HepG2 (cell line): ENCODE measurements at regions not wholly inside any gene's neighbourhood (a gene's known extent, or its start where the extent isn't known, plus 50 kb on each side); places are given as distances from the start of the nearest gene placed in this dataset.

ENCODE experiments used
- HNRNPK ChIP-seq: fragments of 200-400 bp; formaldehyde crosslinking; IDR thresholded peaks from 2 replicates; pipeline ENCODE4 v1.6.1; 2018; ENCODE audit warnings: low read length, low read depth, moderate library complexity, mild to moderate bottlenecking; ENCODE audit not compliant: poor library complexity, severe bottlenecking
- KDM5A ChIP-seq: fragments of 200-600 bp; sonication (generic); IDR thresholded peaks from 2 replicates; pipeline ENCODE4 v1.7.0; 2018; ENCODE audit warnings: antibody characterized with exemption, mild to moderate bottlenecking, low read length, borderline replicate concordance
- NR1H2 ChIP-seq: sonication (generic); formaldehyde crosslinking; IDR thresholded peaks from 2 replicates; pipeline ENCODE4 v1.8.1; 2022; ENCODE audit warnings: low read depth, missing genetic modification reagents, borderline replicate concordance
- RFX5 ChIP-seq: IDR thresholded peaks from 2 replicates; pipeline ENCODE4 v1.6.1; 2011; ENCODE audit warnings: low read depth, low read length, improper control_type of control experiment
- XBP1 ChIP-seq: sonication (generic); formaldehyde crosslinking; IDR thresholded peaks from 2 replicates; pipeline ENCODE4 v1.5.0; 2020; ENCODE audit warnings: missing genetic modification reagents
- ZNF510 ChIP-seq: sonication (generic); formaldehyde crosslinking; IDR thresholded peaks from 2 replicates; pipeline ENCODE4 v1.4.0; 2020; ENCODE audit warnings: low read depth, mild to moderate bottlenecking, missing genetic modification reagents
- ZNF790 ChIP-seq: sonication (generic); formaldehyde crosslinking; IDR thresholded peaks from 2 replicates; pipeline ENCODE4 v1.8.0; 2022; ENCODE audit warnings: missing genetic modification reagents, mild to moderate bottlenecking, borderline replicate concordance
- TF ChIP-seq, protein P1 (sequence below), 2 experiments: sonication (generic) in 1 of 2; formaldehyde crosslinking in 1 of 2; IDR thresholded peaks; 2 replicates each; pipeline versions ENCODE4 v1.5.1 to v1.6.1; 2011 to 2020; ENCODE audit warnings: borderline replicate concordance in 1 of 2, low read depth in 1 of 2, low read length in 1 of 2, mild to moderate bottlenecking in 1 of 2, missing genetic modification reagents in 1 of 2, moderate library complexity in 1 of 2
- TF ChIP-seq, protein P2 (sequence below): sonication (generic); formaldehyde crosslinking; IDR thresholded peaks from 2 replicates; pipeline ENCODE4 v1.5.0; 2020; ENCODE audit warnings: missing genetic modification reagents, mild to moderate bottlenecking, borderline replicate concordance
- TF ChIP-seq, protein P3 (sequence below), 2 experiments: sonication (generic) in 1 of 2; formaldehyde crosslinking in 1 of 2; IDR thresholded peaks; 2 replicates each; pipeline versions ENCODE4 v1.4.0 to v1.6.1; 2018 to 2020; ENCODE audit warnings: missing genetic modification reagents in 2 of 2, borderline replicate concordance in 1 of 2, low read depth in 1 of 2, mild to moderate bottlenecking in 1 of 2, missing biosample characterization in 1 of 2
- TF ChIP-seq, protein P4 (sequence below): sonication (generic); formaldehyde crosslinking; IDR thresholded peaks from 2 replicates; pipeline ENCODE4 v1.5.0; 2020; ENCODE audit warnings: mild to moderate bottlenecking, low read depth, missing genetic modification reagents, borderline replicate concordance
- TF ChIP-seq, protein P5 (sequence below): sonication (generic); formaldehyde crosslinking; IDR thresholded peaks from 2 replicates; pipeline ENCODE4 v1.5.0; 2020; ENCODE audit warnings: mild to moderate bottlenecking, missing genetic modification reagents, moderate library complexity

DNA sequence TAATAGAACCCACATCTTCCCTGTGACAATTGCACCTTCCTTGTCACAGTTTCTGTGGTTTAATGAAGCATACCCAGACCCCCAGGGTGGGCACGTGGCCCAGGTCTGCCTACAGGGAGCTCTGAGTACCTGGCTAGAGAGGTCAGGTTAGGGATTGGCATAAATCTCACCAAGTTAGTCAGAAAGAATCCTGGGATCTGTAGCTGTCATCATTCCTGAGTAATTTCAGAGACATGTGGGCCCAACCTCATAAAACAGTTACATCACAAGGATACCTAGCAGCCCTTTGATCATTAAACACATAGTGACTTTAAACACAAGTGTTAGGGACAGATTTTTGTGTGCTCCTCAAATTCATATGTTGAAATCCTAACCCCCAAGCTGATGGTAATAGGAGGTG is 123.0 kb downstream of the KDR start:
- TF ChIP-seq HNRNPK (no peak), RFX5 (no peak), NR1H2 (CRISPR knock-in tag) (no peak), ZNF790 (no peak), KDM5A (no peak), XBP1 (no peak), ZNF510 (no peak)
- TF ChIP-seq, protein P1, sequence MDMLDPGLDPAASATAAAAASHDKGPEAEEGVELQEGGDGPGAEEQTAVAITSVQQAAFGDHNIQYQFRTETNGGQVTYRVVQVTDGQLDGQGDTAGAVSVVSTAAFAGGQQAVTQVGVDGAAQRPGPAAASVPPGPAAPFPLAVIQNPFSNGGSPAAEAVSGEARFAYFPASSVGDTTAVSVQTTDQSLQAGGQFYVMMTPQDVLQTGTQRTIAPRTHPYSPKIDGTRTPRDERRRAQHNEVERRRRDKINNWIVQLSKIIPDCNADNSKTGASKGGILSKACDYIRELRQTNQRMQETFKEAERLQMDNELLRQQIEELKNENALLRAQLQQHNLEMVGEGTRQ (IDR thresholded peaks at IDR 0.05; ENCODE audit: low read depth, low read length): no peak
- TF ChIP-seq, protein P1 (CRISPR knock-in tag; IDR thresholded peaks at IDR 0.05; ENCODE audit: borderline replicate concordance): no peak
- TF ChIP-seq, protein P2, sequence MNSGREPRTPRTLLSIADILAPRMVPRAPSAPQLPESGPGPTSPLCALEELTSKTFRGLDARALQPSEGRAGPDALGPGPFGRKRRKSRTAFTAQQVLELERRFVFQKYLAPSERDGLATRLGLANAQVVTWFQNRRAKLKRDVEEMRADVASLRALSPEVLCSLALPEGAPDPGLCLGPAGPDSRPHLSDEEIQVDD (CRISPR knock-in tag): no peak
- TF ChIP-seq, protein P3, sequence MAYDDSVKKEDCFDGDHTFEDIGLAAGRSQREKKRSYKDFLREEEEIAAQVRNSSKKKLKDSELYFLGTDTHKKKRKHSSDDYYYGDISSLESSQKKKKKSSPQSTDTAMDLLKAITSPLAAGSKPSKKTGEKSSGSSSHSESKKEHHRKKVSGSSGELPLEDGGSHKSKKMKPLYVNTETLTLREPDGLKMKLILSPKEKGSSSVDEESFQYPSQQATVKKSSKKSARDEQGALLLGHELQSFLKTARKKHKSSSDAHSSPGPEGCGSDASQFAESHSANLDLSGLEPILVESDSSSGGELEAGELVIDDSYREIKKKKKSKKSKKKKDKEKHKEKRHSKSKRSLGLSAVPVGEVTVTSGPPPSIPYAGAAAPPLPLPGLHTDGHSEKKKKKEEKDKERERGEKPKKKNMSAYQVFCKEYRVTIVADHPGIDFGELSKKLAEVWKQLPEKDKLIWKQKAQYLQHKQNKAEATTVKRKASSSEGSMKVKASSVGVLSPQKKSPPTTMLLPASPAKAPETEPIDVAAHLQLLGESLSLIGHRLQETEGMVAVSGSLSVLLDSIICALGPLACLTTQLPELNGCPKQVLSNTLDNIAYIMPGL (CRISPR knock-in tag; IDR thresholded peaks at IDR 0.05; ENCODE audit: borderline replicate concordance in 1 of 2, low read depth in 1 of 2): no peak
- TF ChIP-seq, protein P4, sequence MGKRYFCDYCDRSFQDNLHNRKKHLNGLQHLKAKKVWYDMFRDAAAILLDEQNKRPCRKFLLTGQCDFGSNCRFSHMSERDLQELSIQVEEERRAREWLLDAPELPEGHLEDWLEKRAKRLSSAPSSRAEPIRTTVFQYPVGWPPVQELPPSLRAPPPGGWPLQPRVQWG (CRISPR knock-in tag): no peak
- TF ChIP-seq, protein P5, sequence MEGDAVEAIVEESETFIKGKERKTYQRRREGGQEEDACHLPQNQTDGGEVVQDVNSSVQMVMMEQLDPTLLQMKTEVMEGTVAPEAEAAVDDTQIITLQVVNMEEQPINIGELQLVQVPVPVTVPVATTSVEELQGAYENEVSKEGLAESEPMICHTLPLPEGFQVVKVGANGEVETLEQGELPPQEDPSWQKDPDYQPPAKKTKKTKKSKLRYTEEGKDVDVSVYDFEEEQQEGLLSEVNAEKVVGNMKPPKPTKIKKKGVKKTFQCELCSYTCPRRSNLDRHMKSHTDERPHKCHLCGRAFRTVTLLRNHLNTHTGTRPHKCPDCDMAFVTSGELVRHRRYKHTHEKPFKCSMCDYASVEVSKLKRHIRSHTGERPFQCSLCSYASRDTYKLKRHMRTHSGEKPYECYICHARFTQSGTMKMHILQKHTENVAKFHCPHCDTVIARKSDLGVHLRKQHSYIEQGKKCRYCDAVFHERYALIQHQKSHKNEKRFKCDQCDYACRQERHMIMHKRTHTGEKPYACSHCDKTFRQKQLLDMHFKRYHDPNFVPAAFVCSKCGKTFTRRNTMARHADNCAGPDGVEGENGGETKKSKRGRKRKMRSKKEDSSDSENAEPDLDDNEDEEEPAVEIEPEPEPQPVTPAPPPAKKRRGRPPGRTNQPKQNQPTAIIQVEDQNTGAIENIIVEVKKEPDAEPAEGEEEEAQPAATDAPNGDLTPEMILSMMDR (CRISPR knock-in tag): no peak
